HG03103 (cell line): ENCODE measurements at regions not wholly inside any gene's neighbourhood (a gene's known extent, or its start where the extent isn't known, plus 50 kb on each side); places are given as distances from the start of the nearest gene placed in this dataset.

Source experiments
- ATAC-seq: cut with Tn5 transposase; IDR thresholded peaks from one replicate; pipeline ENCODE4 v1.9.1; 2021; ENCODE audit warnings: low read depth; ENCODE audit not compliant: unreplicated experiment

GRCh38 chr12:46503637-46504175 is 131.1 kb upstream of the SLC38A2 start:
- ATAC-seq, result no peak

GRCh38 chr12:46500673-46501072 is 128.1 kb upstream of the SLC38A2 start:
- ATAC-seq, result no peak

DNA sequence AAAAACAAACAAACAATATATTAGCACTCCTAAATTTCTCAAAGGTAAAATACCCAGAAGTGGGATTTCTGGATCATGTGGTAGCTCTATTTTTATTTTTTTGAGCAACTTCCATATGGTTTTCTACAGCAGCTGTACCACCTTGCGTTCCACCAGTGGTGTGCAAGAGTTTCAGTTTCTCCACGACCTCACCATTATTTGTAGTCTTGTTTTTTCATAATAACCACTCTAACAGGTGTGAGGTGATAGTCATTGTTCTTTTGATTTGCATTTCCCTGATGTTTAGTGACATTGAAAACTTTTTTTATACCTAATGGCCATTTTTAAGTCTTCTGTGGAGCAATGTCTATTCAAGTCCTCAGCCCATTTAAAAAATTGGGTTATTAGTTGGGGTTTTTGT is 127.3 kb upstream of the SLC38A2 start:
- no peak for ATAC-seq

DNA sequence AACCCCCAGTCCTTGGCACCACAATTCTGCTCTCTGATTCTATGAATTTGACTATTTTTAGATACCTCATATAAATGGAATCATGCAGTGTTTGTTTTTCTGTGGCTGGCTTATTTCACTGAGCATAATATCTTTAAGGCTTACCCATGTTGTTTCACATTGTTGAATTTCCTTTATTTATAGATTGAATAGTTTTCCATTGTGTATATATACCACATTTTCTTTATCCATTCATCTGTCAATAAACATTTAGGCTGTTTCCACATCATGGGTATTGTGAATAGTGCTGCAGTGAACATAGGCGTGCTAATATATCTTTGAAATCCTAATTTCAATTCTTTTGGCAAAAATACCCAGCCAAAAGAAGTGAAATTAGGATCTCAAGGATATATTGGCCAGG is 126.7 kb upstream of the SLC38A2 start:
- ATAC-seq, result no peak

GRCh38 chr12:46497739-46498138 is 125.2 kb upstream of the SLC38A2 start:
- no peak for ATAC-seq

GRCh38 chr12:46494424-46494823 is 121.9 kb upstream of the SLC38A2 start:
- no peak for ATAC-seq

DNA sequence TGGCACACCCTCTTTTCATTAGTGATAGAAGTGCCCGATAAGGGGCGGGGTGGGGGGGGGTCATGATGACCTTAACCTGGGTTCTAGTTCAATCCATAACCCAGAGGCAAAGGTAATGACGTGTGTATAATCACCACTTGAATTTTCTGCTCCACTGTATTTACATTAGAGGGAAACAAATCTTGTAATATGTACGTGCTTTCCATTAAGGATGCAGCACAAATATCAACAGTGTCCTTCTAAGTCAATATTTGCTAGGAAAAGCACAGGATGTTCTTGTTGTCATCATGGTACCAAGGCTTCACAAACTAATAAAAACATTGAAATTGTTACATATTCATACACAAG is 121.2 kb upstream of the SLC38A2 start:
- no peak for ATAC-seq

DNA sequence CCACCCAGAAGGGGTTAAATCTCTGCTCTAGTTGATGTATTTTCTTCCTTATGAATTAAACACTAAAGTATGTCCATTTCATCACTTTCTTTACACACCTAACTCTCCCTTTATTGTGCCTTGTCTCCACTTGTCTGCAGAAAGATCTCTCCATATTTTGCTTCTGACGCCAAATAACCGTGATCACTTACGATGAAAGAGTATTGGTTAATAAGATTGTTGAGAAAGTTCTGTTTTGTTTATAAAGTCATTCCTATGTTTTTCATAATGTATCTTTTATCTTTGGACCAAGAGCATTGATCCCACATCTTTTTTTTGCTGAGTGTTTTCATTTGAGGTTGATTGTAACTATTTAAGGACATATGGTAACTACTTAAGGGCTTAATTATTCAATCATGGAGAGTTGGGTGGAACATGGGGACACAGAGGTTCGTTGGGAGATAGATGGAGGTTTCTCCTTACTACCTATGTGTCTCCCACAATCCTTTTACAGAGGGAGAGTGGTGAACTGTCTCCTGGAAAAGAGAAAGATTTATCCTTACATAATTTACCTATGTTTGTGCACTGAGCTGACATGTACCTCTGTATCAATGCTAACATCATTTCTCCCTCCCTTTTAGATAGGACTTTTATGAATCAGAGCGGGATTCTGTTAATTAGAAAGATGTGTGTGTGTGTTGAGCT is 120.7 kb upstream of the SLC38A2 start:
- ATAC-seq, result no peak

- no peak for ATAC-seq
Measured at GRCh38 chr12:46492471-46493085, 120.0 kb upstream of the SLC38A2 start.

GRCh38 chr12:46491548-46491947 is 119.0 kb upstream of the SLC38A2 start:
- no peak for ATAC-seq

- no peak for ATAC-seq
Measured at GRCh38 chr12:46490635-46491034, 118.1 kb upstream of the SLC38A2 start.

DNA sequence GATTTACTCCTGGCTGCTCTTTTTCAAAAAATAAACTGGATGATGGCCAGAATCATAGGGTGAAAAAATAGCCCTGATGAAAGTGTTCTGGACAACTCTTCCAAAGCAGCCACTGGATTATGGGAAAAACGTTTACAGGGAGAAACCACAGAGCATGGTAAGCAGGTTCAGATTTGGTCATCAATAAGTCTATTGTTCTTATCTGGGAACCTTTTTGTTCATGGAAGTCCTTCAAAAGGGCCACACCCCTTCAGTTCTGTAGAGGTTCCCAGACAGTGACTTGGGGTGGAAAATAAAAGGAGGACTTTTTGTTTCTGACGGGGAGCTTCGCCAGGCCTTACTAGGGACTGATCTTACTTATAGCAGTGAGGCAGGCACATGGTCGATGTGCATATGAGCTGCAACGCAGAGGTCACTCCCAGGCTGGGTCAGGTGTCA is 117.4 kb upstream of the SLC38A2 start:
- ATAC-seq, result no peak

- ATAC-seq, result no peak
Measured at GRCh38 chr12:46487567-46488131, 115.1 kb upstream of the SLC38A2 start.

- no peak for ATAC-seq
Measured at GRCh38 chr12:46486588-46486987, 114.0 kb upstream of the SLC38A2 start.

GRCh38 chr12:46485853-46486252 is 113.3 kb upstream of the SLC38A2 start:
- no peak for ATAC-seq

- no peak for ATAC-seq
Measured at GRCh38 chr12:46484396-46485061, 112.0 kb upstream of the SLC38A2 start.

DNA sequence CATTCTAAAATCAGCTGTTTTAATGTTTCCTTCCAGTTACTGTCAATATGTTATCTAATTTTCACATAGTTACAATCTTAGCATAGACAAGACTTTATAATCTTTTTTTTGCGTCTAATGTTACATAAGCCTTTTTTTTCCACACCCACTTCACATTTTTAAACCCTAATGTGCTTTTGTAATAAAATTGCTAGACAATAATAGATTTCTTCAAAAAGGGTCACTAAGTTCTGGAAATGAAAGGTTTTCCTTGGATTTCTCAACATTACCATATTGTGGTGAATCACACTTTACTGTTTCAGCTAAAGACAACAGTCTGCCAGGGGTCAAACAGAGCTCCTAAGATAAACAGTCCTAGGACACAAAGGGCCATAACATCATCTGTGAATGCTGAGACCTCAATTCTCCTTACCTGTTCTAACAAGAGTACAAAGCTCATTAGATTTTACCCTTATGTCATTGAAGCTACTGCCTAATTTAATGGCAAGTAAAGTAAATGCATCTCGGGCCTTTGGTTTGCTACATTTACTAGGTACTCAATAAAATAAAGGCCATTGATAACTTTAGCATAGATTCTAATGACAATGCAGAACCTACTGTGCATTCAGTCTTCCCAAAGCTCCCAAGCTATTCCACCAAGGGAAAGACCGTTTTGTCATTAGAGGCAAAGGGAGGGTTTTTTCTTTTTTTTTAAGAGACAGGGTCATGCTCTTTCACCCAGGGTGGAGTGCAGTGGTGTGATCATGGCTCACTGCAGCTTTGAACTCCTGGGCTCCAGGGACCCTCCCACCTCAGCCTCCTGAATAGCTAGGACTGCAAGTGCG is 111.2 kb upstream of the SLC38A2 start:
- ATAC-seq, result no peak

GRCh38 chr12:46480724-46481123 is 108.2 kb upstream of the SLC38A2 start:
- no peak for ATAC-seq

DNA sequence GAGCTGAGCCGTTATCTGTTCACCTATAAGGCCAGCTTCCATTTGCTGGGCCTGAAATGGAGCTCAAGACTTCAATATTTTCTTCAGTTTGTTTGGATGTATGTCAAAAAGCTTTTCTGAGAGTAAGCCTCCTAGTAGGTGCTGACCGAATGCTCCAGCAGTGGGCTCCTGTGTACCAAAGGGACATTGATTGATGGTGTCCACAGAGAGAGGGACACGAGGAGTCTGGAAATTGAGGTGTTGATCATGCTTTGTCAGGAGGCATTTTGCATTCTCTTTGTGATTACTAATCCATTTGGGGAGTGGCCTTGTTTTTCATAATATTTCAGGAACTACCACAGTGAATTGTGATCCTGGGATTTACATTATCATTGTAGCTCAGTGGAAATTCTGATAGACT is 107.7 kb upstream of the SLC38A2 start:
- no peak for ATAC-seq

GRCh38 chr12:46478123-46478522 is 105.5 kb upstream of the SLC38A2 start:
- ATAC-seq, result no peak

DNA sequence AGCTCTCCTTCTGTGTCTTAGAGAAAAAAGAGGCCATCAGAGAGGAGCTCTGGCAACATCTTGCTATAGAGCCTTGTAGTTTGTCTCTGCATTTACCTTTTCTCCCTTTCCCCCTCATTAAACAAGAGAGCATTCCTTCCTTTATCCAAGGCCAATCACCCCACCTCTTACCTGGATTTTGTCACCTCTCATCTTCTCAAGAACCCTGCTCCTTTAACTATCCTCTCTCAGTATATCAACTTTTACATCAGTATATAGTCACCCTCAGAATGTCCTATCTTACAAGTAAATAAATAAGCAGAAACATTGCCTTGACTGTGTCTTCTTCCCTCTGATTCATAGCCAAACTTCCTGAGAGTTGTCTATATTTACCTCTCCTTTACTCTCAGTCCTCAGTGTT is 105.0 kb upstream of the SLC38A2 start:
- no peak for ATAC-seq
